ENCODE measurements at regions not wholly inside any gene's neighbourhood (a gene's known extent, or its start where the extent isn't known, plus 50 kb on each side); places are given as distances from the start of the nearest gene placed in this dataset.
"Not testable (repeated sequence)": the region's sequence is repeated elsewhere in the genome, so short reads cannot be mapped to it uniquely, and the experiment has no call there.

DNA sequence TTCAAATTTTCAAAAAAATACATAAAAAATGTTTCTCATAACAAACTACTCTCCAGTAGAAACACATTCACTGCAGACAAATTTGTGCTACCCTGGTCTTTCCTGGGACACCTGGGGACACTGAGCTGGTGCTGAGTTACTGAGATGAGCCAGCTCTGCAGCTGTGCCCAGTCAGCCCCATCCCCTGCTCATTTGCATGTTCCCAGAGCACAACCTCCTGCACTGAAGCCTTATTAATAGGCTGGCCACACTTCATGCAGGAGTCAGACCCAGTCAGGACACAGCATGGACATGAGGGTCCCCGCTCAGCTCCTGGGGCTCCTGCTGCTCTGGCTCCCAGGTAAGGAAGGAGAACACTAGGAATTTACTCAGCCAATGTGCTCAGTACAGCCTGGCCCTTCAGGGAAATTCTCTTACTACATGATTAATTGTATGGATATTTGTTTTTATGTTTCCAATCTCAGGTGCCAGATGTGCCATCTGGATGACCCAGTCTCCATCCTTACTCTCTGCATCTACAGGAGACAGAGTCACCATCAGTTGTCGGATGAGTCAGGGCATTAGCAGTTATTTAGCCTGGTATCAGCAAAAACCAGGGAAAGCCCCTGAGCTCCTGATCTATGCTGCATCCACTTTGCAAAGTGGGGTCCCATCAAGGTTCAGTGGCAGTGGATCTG lies 1529.3 kb downstream of the RPIA start:
- H3K27me3 ChIP-seq (ENCODE audit: control insufficient read depth in 2 of 2, insufficient read depth in 1 of 2, low read length in 1 of 2); H3K9me3 ChIP-seq (ENCODE audit: control insufficient read depth in 2 of 2, insufficient read depth in 1 of 2, low read length in 1 of 2); H3K4me3 ChIP-seq (ENCODE audit: low read length in 2 of 2); H3K4me1 ChIP-seq (ENCODE audit: control insufficient read depth in 2 of 2, insufficient read depth in 2 of 2, low read length in 2 of 2); DNase-seq (ENCODE audit: low read depth in 6 of 9, low spot score in 9 of 9); H3K27ac ChIP-seq (ENCODE audit: low read depth in 1 of 2, low read length in 1 of 2); H3K36me3 ChIP-seq (ENCODE audit: control insufficient read depth in 2 of 2, insufficient read depth in 2 of 2, low read length in 1 of 2): not testable (repeated sequence)
- 91% methylated on average over 2 of the region's 2 CpGs for whole genome bisulfite sequencing

- Histone ChIP-seq H3K4me3 (ENCODE audit: low read length in 2 of 2) (no peak overlapping the region), H3K27me3 (ENCODE audit: control insufficient read depth in 2 of 2, insufficient read depth in 1 of 2, low read length in 1 of 2) (no peaks in the 10 kb centered on the region), H3K4me1 (ENCODE audit: control insufficient read depth in 2 of 2, insufficient read depth in 2 of 2, low read length in 2 of 2) (no peaks in the 10 kb centered on the region), H3K9me3 (ENCODE audit: control insufficient read depth in 2 of 2, insufficient read depth in 1 of 2, low read length in 1 of 2) (no peaks in the 10 kb centered on the region), H3K27ac (ENCODE audit: low read depth in 1 of 2, low read length in 1 of 2) (no peak overlapping the region), H3K36me3 (ENCODE audit: control insufficient read depth in 2 of 2, insufficient read depth in 2 of 2, low read length in 1 of 2) (no peaks in the 10 kb centered on the region)
- no peak for DNase-seq (ENCODE audit: low read depth in 6 of 9, low spot score in 9 of 9)
- 31% methylated on average over 1 of the region's 1 CpG for WGBS
Observed at GRCh38 chr2:90221300-90221651, 1529.8 kb downstream of the RPIA start.

- not testable (repeated sequence) for H3K4me1 ChIP-seq (ENCODE audit: control insufficient read depth in 2 of 2, insufficient read depth in 2 of 2, low read length in 2 of 2); H3K4me3 ChIP-seq (ENCODE audit: low read length in 2 of 2); H3K27ac ChIP-seq (ENCODE audit: low read depth in 1 of 2, low read length in 1 of 2); H3K27me3 ChIP-seq (ENCODE audit: control insufficient read depth in 2 of 2, insufficient read depth in 1 of 2, low read length in 1 of 2); DNase-seq (ENCODE audit: low read depth in 6 of 9, low spot score in 9 of 9); H3K36me3 ChIP-seq (ENCODE audit: control insufficient read depth in 2 of 2, insufficient read depth in 2 of 2, low read length in 1 of 2); H3K9me3 ChIP-seq (ENCODE audit: control insufficient read depth in 2 of 2, insufficient read depth in 1 of 2, low read length in 1 of 2)
Observed at GRCh38 chr2:90224767-90225166, 1533.3 kb downstream of the RPIA start.

- WGBS: 75% methylated on average over 5 of the region's 5 CpGs
- H3K27me3 ChIP-seq (ENCODE audit: control insufficient read depth in 2 of 2, insufficient read depth in 1 of 2, low read length in 1 of 2); H3K4me3 ChIP-seq (ENCODE audit: low read length in 2 of 2); DNase-seq (ENCODE audit: low read depth in 6 of 9, low spot score in 9 of 9); H3K9me3 ChIP-seq (ENCODE audit: control insufficient read depth in 2 of 2, insufficient read depth in 1 of 2, low read length in 1 of 2); H3K4me1 ChIP-seq (ENCODE audit: control insufficient read depth in 2 of 2, insufficient read depth in 2 of 2, low read length in 2 of 2); H3K36me3 ChIP-seq (ENCODE audit: control insufficient read depth in 2 of 2, insufficient read depth in 2 of 2, low read length in 1 of 2); H3K27ac ChIP-seq (ENCODE audit: low read depth in 1 of 2, low read length in 1 of 2): not testable (repeated sequence)
Observed at GRCh38 chr2:90226465-90227072, 1535.1 kb downstream of the RPIA start.

GRCh38 chr2:90231199-90231598 lies 1539.7 kb downstream of the RPIA start:
- H3K27me3 ChIP-seq (ENCODE audit: control insufficient read depth in 2 of 2, insufficient read depth in 1 of 2, low read length in 1 of 2); H3K9me3 ChIP-seq (ENCODE audit: control insufficient read depth in 2 of 2, insufficient read depth in 1 of 2, low read length in 1 of 2); H3K4me3 ChIP-seq (ENCODE audit: low read length in 2 of 2); DNase-seq (ENCODE audit: low read depth in 6 of 9, low spot score in 9 of 9); H3K36me3 ChIP-seq (ENCODE audit: control insufficient read depth in 2 of 2, insufficient read depth in 2 of 2, low read length in 1 of 2); H3K4me1 ChIP-seq (ENCODE audit: control insufficient read depth in 2 of 2, insufficient read depth in 2 of 2, low read length in 2 of 2); H3K27ac ChIP-seq (ENCODE audit: low read depth in 1 of 2, low read length in 1 of 2): not testable (repeated sequence)
- WGBS: 93% methylated on average over 4 of the region's 4 CpGs

DNA sequence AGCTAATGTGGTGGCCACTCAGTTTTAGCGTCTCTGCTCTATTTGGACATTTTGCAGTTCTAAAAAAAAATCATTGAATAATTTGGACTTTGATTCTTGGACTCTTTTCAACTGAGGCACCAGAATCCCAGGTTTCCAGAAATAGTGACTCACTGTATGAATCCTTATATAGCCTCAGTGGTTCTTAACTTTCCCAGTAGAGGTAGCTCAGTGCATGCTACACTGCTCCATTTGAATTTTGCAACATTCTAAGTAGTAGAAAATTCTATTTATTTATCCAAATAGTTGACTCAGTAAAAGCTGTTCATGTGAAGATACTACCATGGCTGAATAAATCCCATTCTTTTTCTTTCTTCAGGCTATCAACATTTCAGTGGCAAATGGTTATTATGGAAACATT lies 1544.0 kb downstream of the RPIA start:
- H3K4me1 ChIP-seq (ENCODE audit: control insufficient read depth in 2 of 2, insufficient read depth in 2 of 2, low read length in 2 of 2); H3K27me3 ChIP-seq (ENCODE audit: control insufficient read depth in 2 of 2, insufficient read depth in 1 of 2, low read length in 1 of 2); H3K4me3 ChIP-seq (ENCODE audit: low read length in 2 of 2); H3K9me3 ChIP-seq (ENCODE audit: control insufficient read depth in 2 of 2, insufficient read depth in 1 of 2, low read length in 1 of 2); DNase-seq (ENCODE audit: low read depth in 6 of 9, low spot score in 9 of 9); H3K36me3 ChIP-seq (ENCODE audit: control insufficient read depth in 2 of 2, insufficient read depth in 2 of 2, low read length in 1 of 2); H3K27ac ChIP-seq (ENCODE audit: low read depth in 1 of 2, low read length in 1 of 2): not testable (repeated sequence)
- 28% methylated on average over 1 of the region's 1 CpG for WGBS

GRCh38 chr2:90237923-90238361 lies 1546.5 kb downstream of the RPIA start:
- WGBS: 32% methylated on average over 31 of the region's 31 CpGs
- H3K9me3 ChIP-seq (ENCODE audit: control insufficient read depth in 2 of 2, insufficient read depth in 1 of 2, low read length in 1 of 2); H3K4me3 ChIP-seq (ENCODE audit: low read length in 2 of 2); H3K36me3 ChIP-seq (ENCODE audit: control insufficient read depth in 2 of 2, insufficient read depth in 2 of 2, low read length in 1 of 2); H3K27me3 ChIP-seq (ENCODE audit: control insufficient read depth in 2 of 2, insufficient read depth in 1 of 2, low read length in 1 of 2); H3K27ac ChIP-seq (ENCODE audit: low read depth in 1 of 2, low read length in 1 of 2); H3K4me1 ChIP-seq (ENCODE audit: control insufficient read depth in 2 of 2, insufficient read depth in 2 of 2, low read length in 2 of 2); DNase-seq (ENCODE audit: low read depth in 6 of 9, low spot score in 9 of 9): not testable (repeated sequence)

- not testable (repeated sequence) for H3K4me3 ChIP-seq (ENCODE audit: low read length in 2 of 2); H3K27ac ChIP-seq (ENCODE audit: low read depth in 1 of 2, low read length in 1 of 2); H3K9me3 ChIP-seq (ENCODE audit: control insufficient read depth in 2 of 2, insufficient read depth in 1 of 2, low read length in 1 of 2); DNase-seq (ENCODE audit: low read depth in 6 of 9, low spot score in 9 of 9); H3K4me1 ChIP-seq (ENCODE audit: control insufficient read depth in 2 of 2, insufficient read depth in 2 of 2, low read length in 2 of 2); H3K27me3 ChIP-seq (ENCODE audit: control insufficient read depth in 2 of 2, insufficient read depth in 1 of 2, low read length in 1 of 2); H3K36me3 ChIP-seq (ENCODE audit: control insufficient read depth in 2 of 2, insufficient read depth in 2 of 2, low read length in 1 of 2)
- 91% methylated on average over 43 of the region's 43 CpGs for WGBS
Observed at GRCh38 chr2:90238505-90239230, 1547.2 kb downstream of the RPIA start.

DNA sequence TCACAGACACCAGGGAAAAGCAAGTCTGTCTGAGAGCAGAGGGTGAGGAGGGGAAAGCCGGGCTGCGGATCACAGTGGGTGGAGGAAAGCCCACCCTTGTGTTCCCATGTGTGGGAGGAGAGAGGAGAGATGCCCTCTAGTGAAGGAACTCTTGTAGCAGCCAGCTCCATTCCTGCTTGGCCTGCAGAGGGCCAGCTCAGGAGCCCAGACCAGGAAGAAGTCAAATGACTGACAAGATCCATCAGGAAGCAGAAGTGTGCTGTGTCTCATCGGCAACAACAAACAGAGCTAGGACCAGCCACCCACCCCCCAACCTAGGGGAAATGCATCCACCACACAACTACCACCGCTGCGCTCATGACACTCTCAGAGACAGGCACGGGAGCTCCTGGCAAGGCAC lies 1548.3 kb downstream of the RPIA start:
- H3K4me3 ChIP-seq (ENCODE audit: low read length in 2 of 2); H3K9me3 ChIP-seq (ENCODE audit: control insufficient read depth in 2 of 2, insufficient read depth in 1 of 2, low read length in 1 of 2); H3K4me1 ChIP-seq (ENCODE audit: control insufficient read depth in 2 of 2, insufficient read depth in 2 of 2, low read length in 2 of 2); DNase-seq (ENCODE audit: low read depth in 6 of 9, low spot score in 9 of 9); H3K27ac ChIP-seq (ENCODE audit: low read depth in 1 of 2, low read length in 1 of 2); H3K36me3 ChIP-seq (ENCODE audit: control insufficient read depth in 2 of 2, insufficient read depth in 2 of 2, low read length in 1 of 2); H3K27me3 ChIP-seq (ENCODE audit: control insufficient read depth in 2 of 2, insufficient read depth in 1 of 2, low read length in 1 of 2): not testable (repeated sequence)
- WGBS: 84% methylated on average over 3 of the region's 6 CpGs
